HL-60 (cell line): ENCODE measurements at regions not wholly inside any gene's neighbourhood (a gene's known extent, or its start where the extent isn't known, plus 50 kb on each side); places are given as distances from the start of the nearest gene placed in this dataset.

Source experiments
- DNase-seq, 2 experiments: peaks; one replicate each; pipeline ENCODE4 v3.0.0-alpha.2; 2010 to 2020; ENCODE audit warnings: low read depth in 1 of 2, low spot score in 1 of 2
- H3K27ac ChIP-seq: fragments of 250-450 bp; sonication (Bioruptor Pico); replicated peaks from 2 replicates; pipeline ENCODE4 v1.5.1; 2020; ENCODE audit warnings: mild to moderate bottlenecking, moderate library complexity
- H3K27me3 ChIP-seq: fragments of 250-450 bp; sonication (Bioruptor Pico); 2 replicates; pipeline ENCODE4 v1.5.1; 2021; ENCODE audit warnings: mild to moderate bottlenecking, moderate library complexity; ENCODE audit not compliant: insufficient read depth, poor library complexity, severe bottlenecking
- H3K4me3 ChIP-seq: replicated peaks from 2 replicates; pipeline ENCODE4 v1.5.1; 2011; ENCODE audit warnings: mild to moderate bottlenecking, control low read depth, low read length; ENCODE audit not compliant: insufficient read depth
- GABPA ChIP-seq: IDR thresholded peaks from 2 replicates; pipeline ENCODE4 v1.6.1; 2012; ENCODE audit warnings: low read depth
- POLR2AphosphoS5 ChIP-seq: IDR thresholded peaks from 2 replicates; pipeline ENCODE4 v1.6.1; 2012; ENCODE audit warnings: low read depth
- SPI1 ChIP-seq: IDR thresholded peaks from 2 replicates; pipeline ENCODE4 v1.6.1; 2012; ENCODE audit warnings: low read depth, mild to moderate bottlenecking, borderline replicate concordance
- TF ChIP-seq, protein P1 (sequence below): IDR thresholded peaks from 2 replicates; pipeline ENCODE4 v1.6.1; 2012; ENCODE audit warnings: low read depth; ENCODE audit not compliant: insufficient replicate concordance
- TF ChIP-seq, protein P2 (sequence below): IDR thresholded peaks from one replicate; pipeline ENCODE4 v1.5.1; 2011; ENCODE audit warnings: low read length, control low read depth, inconsistent platforms; ENCODE audit not compliant: insufficient read depth

DNA sequence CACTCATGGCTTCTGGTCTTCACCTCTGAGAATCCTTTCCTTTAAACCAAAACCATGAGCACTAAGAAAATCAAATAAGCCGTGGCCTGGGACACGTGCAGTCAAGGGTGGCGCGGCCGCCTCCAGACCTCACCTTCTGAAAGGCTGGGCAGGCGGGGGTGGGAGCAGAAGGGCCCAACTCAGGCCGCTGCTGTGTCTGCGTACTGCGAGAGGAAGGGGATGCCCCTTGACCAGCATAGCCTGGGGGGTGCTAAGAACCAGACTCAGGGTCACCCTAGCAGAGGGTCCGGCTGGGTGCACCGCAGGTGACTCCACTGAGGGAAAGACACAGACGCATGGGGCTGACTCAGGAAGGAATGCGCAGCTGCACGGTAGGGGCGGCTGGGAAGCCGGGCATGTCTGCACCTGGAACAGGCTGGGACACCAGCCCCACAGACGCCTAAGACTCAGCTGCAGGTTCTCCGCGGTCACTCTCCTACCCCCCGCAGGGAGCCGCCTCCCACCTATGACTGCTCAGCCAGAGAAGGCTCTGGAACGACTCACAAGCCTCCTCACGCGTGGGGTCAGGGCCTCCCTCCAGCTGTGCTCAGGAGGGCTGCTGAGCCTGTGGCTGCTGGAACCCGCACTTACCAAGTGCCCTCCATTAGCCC, 432.4 kb upstream of the MYT1L start:
- H3K27me3 ChIP-seq = no peaks in the 10 kb centered on the region
- TF ChIP-seq, protein P1, sequence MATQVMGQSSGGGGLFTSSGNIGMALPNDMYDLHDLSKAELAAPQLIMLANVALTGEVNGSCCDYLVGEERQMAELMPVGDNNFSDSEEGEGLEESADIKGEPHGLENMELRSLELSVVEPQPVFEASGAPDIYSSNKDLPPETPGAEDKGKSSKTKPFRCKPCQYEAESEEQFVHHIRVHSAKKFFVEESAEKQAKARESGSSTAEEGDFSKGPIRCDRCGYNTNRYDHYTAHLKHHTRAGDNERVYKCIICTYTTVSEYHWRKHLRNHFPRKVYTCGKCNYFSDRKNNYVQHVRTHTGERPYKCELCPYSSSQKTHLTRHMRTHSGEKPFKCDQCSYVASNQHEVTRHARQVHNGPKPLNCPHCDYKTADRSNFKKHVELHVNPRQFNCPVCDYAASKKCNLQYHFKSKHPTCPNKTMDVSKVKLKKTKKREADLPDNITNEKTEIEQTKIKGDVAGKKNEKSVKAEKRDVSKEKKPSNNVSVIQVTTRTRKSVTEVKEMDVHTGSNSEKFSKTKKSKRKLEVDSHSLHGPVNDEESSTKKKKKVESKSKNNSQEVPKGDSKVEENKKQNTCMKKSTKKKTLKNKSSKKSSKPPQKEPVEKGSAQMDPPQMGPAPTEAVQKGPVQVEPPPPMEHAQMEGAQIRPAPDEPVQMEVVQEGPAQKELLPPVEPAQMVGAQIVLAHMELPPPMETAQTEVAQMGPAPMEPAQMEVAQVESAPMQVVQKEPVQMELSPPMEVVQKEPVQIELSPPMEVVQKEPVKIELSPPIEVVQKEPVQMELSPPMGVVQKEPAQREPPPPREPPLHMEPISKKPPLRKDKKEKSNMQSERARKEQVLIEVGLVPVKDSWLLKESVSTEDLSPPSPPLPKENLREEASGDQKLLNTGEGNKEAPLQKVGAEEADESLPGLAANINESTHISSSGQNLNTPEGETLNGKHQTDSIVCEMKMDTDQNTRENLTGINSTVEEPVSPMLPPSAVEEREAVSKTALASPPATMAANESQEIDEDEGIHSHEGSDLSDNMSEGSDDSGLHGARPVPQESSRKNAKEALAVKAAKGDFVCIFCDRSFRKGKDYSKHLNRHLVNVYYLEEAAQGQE = no peak
- TF ChIP-seq POLR2AphosphoS5 = no peak
- no peak for TF ChIP-seq SPI1
- TF ChIP-seq GABPA = no peak
- TF ChIP-seq, protein P2, sequence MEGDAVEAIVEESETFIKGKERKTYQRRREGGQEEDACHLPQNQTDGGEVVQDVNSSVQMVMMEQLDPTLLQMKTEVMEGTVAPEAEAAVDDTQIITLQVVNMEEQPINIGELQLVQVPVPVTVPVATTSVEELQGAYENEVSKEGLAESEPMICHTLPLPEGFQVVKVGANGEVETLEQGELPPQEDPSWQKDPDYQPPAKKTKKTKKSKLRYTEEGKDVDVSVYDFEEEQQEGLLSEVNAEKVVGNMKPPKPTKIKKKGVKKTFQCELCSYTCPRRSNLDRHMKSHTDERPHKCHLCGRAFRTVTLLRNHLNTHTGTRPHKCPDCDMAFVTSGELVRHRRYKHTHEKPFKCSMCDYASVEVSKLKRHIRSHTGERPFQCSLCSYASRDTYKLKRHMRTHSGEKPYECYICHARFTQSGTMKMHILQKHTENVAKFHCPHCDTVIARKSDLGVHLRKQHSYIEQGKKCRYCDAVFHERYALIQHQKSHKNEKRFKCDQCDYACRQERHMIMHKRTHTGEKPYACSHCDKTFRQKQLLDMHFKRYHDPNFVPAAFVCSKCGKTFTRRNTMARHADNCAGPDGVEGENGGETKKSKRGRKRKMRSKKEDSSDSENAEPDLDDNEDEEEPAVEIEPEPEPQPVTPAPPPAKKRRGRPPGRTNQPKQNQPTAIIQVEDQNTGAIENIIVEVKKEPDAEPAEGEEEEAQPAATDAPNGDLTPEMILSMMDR = no peak
- H3K27ac ChIP-seq = no peak overlapping the region
- no peak overlapping the region for H3K4me3 ChIP-seq
- DNase-seq = no peak

DNA sequence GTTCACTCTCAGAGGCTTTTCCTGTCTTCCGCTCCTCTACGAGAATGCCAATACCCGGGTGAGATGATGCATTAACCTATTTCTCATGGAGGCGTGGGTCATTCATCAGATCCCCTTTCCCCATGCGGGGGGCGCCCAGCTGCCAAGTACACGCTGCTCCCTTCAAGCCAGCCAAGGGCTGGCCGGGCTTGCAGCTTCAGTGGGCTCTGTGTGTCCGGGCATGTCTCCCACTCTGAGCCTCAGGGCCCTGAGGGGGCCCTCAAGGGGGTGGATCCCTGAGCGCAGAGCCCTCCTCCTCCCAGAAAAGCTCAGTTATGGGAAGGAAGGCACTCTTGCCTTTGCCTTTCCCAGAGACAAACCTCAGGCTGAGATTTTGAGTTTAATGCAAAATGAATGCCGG, 431.8 kb upstream of the MYT1L start:
- TF ChIP-seq GABPA (no peak), SPI1 (no peak), POLR2AphosphoS5 (no peak)
- TF ChIP-seq, protein P1 = no peak
- TF ChIP-seq, protein P2 = no peak
- DNase-seq = no peak
- no peak overlapping the region for H3K4me3 ChIP-seq
- no peak overlapping the region for H3K27ac ChIP-seq
- no peaks in the 10 kb centered on the region for H3K27me3 ChIP-seq

DNA sequence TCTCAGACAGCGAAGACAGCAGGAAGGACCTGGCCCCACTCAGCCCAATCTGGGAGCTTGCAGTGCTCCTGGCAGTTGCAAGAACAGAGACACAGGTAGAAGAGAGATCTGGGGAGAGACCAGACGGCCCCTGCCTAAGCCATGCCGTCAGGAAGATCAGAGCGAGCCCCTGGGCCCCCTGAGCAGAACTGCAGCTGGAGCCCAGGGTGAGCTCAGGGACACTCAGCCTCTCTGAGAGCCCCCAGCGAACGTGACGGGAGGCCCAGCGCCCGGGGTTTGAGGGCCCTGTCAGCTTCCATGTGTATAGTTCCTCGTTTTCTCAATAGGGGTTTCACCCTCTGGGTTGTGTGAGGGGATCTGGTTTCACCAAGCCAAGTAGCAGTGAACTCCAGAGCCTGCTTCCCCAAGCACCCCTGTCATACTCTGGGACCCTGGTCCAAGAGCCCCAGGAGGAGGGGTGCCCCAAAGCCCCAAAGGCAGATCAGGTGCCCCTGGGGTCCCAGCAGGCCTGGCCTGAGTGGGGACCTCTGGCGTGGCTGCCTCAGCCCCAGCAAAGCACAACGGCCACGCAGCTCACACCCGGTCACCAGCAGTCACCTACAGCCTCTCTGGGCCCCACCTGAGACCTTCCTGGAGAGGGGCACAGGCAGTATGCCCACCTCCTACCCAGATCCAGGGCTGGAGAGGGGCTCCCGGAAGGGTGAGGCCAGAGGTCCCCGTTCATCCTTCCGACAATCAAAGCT, 431.3 kb upstream of the MYT1L start:
- no peak overlapping the region for H3K4me3 ChIP-seq
- DNase-seq = no peak
- H3K27me3 ChIP-seq = no peaks in the 10 kb centered on the region
- no peak overlapping the region for H3K27ac ChIP-seq
- no peak for TF ChIP-seq POLR2AphosphoS5
- TF ChIP-seq, protein P2 = no peak
- TF ChIP-seq, protein P1 = no peak
- no peak for TF ChIP-seq GABPA
- TF ChIP-seq SPI1 = no peak
